ENCODE measurements at regions not wholly inside any gene's neighbourhood (a gene's known extent, or its start where the extent isn't known, plus 50 kb on each side); places are given as distances from the start of the nearest gene placed in this dataset.

DNA sequence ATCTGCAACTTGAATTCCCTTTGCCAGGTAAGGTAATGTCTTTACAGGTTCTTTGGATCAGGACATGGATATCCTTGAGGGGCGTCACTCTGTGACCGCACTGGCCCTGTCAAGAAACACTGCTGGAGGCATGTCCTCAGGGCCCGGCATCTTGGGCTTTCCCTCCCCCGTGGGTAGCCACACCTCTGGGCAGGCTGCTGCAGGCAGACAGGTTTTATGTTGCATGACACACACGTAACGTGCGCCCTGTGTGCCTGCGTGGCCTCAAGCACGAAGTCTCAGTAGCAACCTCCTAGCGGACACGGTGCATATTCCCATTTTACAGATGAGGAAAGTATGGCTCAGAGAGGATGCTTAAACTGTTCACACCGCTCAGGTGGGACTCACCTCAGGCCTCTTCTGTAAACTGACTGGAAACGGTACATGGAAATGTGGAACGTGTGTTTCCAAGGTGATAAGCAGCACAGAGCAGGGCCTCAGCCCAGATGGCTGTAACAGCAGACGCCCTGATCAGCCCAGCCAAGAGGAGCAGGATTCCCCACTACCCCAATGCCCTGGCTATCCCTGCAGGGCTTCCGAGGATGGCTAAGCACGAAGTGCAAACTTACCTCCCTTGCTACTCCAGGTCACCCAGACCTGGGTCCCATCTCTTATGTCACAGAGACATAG lies 553.6 kb downstream of the TCERG1L start:
- no peak for DNase-seq

DNA sequence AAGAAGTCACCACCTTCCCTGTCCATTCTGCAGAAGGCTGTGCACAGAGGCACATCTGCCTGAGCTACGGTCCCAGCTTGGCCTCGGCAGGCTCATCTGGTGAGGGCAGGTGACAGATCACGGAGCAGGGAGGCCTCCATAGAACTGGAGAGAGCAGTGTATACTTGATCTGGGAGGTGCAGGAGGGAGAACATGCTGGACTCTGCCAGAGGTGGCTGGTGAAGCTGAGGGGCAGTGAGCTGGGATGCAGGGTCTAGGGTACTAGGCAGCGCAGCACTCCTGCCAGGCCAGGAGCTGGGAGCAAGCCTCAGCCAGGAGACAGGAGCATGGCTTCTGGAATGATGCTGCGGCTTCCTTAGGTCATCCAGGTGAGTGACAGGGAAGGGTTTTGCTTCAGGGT lies 553.0 kb downstream of the TCERG1L start:
- no peak for DNase-seq

GRCh38 chr10:130761032-130761575 lies 550.4 kb downstream of the TCERG1L start:
- DNase-seq: no peak

DNA sequence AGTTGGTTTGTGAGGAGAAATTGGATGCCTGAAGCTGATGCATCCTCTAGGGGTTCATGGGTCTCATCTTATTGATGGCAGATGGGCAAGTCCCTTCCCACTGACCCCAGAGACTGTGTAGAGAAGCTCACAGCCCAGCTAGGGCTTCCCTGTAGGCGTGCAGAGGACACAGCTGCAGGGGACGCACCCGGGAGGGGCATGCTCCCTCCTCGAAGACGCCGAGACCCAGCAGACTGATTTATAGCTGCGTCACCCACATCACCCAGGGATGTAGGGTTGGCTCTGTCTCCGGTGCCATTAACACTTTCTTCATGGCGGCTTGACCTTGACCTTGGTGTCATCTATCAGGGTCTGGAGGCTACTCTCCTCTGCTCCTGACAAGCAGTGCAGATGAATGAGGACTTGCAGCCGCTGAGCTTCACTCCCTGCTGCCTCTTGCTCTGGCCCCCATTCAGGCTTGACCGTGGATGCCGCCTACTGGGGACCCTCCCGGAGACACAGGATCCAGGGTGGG lies 549.7 kb downstream of the TCERG1L start:
- DNase-seq: no peak

DNA sequence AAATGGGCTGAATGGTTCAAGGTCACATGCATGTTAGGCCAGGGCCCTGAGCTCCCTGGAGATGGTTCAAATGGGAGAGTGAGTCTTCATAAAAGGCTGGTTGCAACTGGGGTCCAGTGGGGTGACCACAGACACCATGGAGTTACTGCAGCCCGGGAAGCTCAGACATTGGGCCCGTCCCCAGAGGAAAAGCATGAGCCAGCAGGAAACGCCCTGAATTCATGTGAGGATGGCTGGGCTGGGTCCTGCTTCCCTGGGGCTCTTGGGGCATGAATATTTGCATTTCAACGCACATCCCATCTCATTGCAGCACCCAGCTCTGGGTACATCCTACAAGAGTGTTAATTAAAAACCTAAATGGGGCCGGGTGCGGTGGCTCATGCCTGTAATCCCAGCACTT lies 549.0 kb downstream of the TCERG1L start:
- no peak for DNase-seq

DNA sequence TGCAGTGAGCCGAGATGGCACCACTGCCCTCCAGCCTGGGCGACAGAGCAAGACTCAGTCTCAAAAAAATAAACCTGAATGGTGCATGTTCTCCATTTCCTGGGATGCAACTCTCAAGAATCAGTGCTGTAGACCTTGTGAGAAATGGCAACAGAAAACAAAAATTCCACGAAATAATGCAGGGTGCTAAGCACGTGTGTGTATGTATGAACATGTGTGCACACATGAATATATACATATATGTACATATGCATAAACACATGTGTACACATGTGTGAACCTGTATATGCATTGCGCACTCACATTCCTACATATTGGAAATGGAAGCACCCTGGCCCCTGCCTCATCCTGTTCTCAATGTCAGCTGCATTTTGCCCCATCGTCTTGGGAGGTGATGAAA lies 548.5 kb downstream of the TCERG1L start:
- no peak for DNase-seq

DNA sequence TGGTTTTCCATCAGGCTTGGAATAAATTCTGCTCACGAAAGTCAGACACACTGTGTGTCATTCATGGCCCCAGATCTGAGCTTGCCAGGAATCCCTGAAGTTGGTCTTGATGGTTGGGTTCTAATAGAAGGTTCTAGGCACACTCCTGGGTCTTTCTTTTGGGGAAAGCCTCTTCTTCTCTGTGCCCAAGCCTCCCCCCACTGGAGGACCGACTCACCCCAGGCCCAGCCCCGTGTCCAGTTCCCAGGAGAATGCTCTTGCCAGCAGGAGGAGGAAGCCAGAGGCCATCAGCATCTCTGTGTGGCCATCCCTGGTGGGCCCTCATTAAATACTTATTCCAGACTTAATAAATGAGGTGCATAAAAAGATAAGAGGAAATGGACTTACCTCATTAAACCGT lies 548.0 kb downstream of the TCERG1L start:
- DNase-seq: no peak

- DNase-seq: no peak
Measured at GRCh38 chr10:130764651-130765050, 546.9 kb downstream of the TCERG1L start.

- no peak for DNase-seq
Measured at GRCh38 chr10:130766071-130766470, 545.5 kb downstream of the TCERG1L start.

DNA sequence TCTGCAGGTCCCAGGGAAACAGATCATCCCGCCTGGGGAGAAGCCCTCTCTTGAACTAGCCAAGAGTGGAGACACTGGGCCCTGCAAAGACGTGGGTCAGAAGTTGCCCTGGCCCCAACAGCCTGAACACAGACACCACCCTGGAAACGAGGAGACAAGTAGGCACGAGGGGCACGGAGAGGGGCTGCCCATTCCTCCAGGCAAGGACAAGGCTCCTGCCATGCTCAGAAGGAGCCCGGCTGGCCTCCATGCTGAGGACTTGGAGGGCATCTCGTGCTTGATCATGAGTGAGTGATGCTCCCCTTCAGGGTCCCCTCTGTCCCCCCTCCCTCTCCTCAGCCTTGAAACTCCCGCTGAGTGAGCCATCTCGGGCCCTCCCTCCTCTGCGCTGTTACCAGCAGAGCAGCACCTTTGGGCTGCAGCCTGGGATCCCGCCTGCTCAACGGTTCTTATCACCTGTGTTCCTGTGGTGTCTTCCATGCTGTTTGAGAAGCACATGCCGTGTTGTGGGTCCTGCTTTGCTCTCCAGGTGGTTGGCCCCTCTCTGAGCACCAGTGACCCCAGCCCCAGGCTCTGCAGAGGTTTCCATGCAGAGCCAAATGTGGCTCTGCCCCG lies 544.3 kb downstream of the TCERG1L start:
- no peak for DNase-seq

DNA sequence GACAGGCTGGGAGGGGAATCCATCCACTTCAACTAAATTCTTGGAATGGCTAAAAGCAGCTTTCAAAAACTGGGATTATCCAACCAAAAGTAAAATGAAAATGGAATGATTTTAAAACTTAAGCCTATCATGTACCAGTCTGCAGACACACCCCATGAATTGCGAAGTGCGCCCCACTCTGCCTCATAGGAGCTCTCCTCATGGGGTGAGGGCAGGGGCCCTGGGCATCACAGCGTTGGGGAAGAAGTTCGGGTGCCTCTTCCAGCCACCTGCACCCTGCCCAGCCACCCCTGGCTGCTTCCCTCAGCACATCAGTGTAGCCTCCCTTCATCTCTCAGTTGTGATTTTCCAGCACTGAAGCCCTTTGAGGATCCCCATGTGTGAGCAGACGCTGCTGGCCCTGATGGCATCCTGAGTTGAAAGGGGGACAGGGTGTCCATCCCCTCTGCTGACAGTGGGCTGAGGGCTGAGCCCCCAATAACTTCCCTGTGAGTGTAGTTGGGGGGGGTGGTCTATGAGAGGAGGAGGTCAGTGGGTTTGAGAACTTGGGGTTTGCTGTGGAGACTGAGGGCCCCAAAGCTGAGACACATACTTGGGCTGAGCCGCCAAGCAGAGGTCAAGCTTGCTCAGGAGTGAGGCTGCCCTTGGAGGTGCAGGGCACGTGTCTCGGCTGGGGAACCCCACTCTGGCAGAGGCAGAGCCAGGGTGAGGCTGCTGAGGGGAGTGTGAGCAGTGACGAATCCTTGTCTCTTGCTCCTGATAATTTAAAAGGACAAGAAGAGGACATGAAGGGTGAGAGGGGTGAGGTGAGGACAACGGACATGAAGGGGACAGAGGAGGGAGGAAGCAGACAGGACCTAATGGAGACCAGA lies 542.1 kb downstream of the TCERG1L start:
- no peak for DNase-seq

- no peak for DNase-seq
Measured at GRCh38 chr10:130770018-130770630, 541.4 kb downstream of the TCERG1L start.

- DNase-seq: no peak
Measured at GRCh38 chr10:130771491-130771946, 540.0 kb downstream of the TCERG1L start.

DNA sequence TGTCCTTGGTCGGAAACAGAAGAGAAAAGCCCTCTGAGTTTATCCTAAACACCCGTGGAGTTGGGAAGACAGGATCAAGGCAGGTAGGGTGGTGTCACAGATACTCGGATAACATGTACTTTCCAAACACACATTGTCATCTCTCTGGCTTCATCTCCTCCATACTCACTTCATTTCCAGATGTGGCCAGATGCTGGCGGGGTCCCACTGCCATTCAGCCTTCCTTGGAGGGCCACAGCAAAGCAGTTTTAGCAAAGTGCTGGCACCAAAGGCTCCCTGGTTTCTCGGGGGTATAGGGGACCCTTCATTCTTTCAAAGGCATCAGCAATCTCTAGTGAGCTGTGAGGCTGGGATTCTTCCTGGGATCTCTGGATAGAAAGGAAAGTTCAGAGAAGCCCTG lies 539.5 kb downstream of the TCERG1L start:
- DNase-seq: no peak

- no peak for DNase-seq
Measured at GRCh38 chr10:130772676-130773075, 538.8 kb downstream of the TCERG1L start.

GRCh38 chr10:130773941-130774340 lies 537.6 kb downstream of the TCERG1L start:
- no peak for DNase-seq

DNA sequence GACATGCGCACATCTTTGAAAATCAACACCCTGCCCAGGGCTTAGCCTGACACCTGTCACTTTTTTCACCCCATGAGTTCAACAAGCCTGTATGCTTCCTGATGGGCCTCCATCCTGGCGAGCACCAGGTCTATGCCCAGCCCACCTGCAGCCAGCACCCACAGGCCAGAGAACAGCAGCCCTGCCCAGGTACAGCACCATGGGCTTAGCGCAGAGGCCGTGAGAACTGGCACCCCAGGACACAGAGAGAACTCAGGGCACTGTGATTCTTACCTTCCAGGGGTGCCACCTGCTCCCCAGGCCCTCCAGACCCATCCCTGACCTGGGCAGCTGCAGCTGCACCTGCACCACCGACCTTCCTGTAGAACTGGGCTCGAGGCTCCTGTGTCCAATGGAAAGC lies 536.6 kb downstream of the TCERG1L start:
- no peak for DNase-seq

DNA sequence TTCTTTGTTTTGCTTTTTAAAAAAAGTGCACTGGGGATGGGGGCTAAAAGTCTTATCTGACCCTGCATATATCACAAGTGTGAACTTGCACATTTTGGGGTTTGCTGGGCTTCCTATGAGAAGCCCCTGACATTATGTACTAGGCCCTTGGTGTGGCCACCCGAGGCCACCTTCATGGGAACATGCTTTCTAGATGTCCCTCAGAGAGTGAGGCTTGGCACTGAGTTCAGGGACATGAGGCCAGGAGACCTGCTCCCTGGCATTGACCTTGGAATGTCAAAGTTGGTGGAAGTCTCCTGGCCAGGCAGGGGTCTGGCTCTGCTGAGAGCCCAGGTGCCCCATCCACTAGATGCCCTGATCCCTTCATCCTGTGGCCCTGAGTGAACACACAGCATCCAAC lies 536.2 kb downstream of the TCERG1L start:
- no peak for DNase-seq

GRCh38 chr10:130776724-130777123 lies 534.8 kb downstream of the TCERG1L start:
- no peak for DNase-seq

DNA sequence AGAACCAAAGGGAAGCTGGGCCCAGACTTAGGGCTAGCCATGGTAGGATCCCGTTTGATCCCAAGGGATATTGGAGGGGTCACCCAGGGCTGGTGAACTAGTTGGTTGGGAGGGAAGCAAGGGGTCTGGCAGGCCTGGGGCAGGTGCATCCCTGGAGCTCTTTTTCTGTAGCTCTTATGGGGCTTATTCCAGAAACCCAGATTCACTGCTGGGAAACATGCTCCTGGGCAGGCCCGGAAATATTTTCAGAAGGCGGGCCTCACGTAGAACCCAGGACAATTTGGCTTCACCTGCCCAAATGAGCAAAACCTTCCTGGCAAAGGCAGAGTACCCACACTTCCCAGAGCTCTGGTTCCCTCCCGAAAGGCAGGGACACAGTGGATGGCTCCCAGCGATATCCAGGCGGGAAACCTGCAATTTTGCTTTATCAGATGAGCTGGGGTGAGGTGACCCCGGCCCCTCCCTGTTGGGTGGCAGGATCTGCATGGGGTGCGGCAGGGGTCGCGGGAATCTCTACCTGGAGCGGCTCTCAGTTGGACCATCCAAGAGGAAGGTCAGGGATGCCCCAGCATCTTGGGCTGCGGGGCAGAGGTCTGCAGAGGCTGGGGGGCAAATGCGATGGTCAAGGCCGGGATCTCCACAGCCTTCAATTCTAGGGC lies 533.9 kb downstream of the TCERG1L start:
- DNase-seq: no peak

DNA sequence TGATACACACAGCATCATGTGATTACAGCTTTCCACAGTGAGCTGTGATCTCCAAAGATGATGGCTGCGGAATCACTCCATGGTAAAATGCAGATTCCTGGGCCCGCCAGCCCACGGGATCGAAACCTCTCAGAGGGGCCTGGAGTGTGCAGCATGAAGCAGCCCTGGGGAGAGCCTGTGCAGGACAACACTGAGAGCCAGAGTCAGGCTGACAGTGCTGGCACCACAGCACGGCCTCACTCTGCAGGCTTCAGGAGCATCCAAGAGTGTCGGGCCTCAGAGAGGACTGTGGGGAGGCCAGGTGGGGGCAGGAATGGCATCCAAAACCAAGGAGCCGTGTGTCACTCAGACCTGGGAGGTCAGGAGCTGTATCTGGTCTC lies 533.4 kb downstream of the TCERG1L start:
- DNase-seq: no peak

DNA sequence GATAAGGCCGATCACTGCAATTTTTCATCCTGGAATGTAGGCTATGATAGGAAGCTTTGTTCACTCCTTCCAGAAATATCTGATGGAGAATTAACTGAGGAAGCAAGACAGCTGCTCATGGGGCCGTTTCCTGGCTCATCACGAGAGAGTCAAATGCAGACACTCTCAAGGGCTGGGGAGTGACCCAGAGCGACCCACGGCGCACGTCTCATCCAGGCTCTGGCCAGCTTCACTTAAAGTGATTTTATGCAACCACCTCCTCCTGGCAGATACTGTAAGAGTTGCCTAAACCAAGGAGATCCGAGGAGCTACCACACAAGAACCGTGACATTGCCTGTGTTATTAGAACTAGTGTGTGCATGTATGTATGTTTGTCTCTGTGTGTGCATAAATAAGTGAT lies 530.8 kb downstream of the TCERG1L start:
- DNase-seq: no peak

Data from suppressor macrophage treated with lipopolysaccharide for 1 hour (primary cell).